ENCODE measurements at regions not wholly inside any gene's neighbourhood (a gene's known extent, or its start where the extent isn't known, plus 50 kb on each side); places are given as distances from the start of the nearest gene placed in this dataset.

GRCh38 chr19:30824809-30825208 is 452.6 kb downstream of the ZNF536 start:
- DNase-seq (ENCODE audit: low spot score) = no peak
- Histone ChIP-seq H3K9me3 (no peaks in the 10 kb centered on the region), H3K36me3 (no peaks in the 10 kb centered on the region), H3K4me1 (replicated peaks) (no peaks in the 10 kb centered on the region), H3K27me3 (replicated peaks; ENCODE audit: insufficient read depth) (peaks cover 2% of the 10 kb centered on the region), H3K4me3 (no peak overlapping the region), H3K27ac (no peak overlapping the region)
- TF ChIP-seq POLR2AphosphoS5 (IDR thresholded peaks at IDR 0.05) (no peak), POLR2A (IDR thresholded peaks at IDR 0.05) (no peak)
- TF ChIP-seq, protein P1, sequence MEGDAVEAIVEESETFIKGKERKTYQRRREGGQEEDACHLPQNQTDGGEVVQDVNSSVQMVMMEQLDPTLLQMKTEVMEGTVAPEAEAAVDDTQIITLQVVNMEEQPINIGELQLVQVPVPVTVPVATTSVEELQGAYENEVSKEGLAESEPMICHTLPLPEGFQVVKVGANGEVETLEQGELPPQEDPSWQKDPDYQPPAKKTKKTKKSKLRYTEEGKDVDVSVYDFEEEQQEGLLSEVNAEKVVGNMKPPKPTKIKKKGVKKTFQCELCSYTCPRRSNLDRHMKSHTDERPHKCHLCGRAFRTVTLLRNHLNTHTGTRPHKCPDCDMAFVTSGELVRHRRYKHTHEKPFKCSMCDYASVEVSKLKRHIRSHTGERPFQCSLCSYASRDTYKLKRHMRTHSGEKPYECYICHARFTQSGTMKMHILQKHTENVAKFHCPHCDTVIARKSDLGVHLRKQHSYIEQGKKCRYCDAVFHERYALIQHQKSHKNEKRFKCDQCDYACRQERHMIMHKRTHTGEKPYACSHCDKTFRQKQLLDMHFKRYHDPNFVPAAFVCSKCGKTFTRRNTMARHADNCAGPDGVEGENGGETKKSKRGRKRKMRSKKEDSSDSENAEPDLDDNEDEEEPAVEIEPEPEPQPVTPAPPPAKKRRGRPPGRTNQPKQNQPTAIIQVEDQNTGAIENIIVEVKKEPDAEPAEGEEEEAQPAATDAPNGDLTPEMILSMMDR (IDR thresholded peaks at IDR 0.05) = no peak
- WGBS = 75% methylated on average over 2 of the region's 2 CpGs
- intact Hi-C loops (cut with DNase I) = no loop called here

GRCh38 chr19:30817965-30818567 is 445.9 kb downstream of the ZNF536 start:
- H3K27me3 ChIP-seq (replicated peaks; ENCODE audit: insufficient read depth) = no peaks in the 10 kb centered on the region
- H3K4me3 ChIP-seq = no peak overlapping the region
- H3K9me3 ChIP-seq = no peaks in the 10 kb centered on the region
- WGBS = 68% methylated on average over 3 of the region's 3 CpGs
- no peak overlapping the region for H3K27ac ChIP-seq
- H3K36me3 ChIP-seq = no peaks in the 10 kb centered on the region
- intact Hi-C loops (cut with DNase I) = no loop called here
- DNase-seq (ENCODE audit: low spot score) = no peak
- H3K4me1 ChIP-seq (replicated peaks) = no peaks in the 10 kb centered on the region
- no peak for TF ChIP-seq POLR2AphosphoS5 (IDR thresholded peaks at IDR 0.05)
- TF ChIP-seq, protein P1 (IDR thresholded peaks at IDR 0.05) = no peak
- no peak for TF ChIP-seq POLR2A (IDR thresholded peaks at IDR 0.05)

GRCh38 chr19:30817197-30817596 is 445.0 kb downstream of the ZNF536 start:
- DNase-seq (ENCODE audit: low spot score) = no peak
- WGBS = 83% methylated on average over 12 of the region's 12 CpGs
- H3K9me3 ChIP-seq = no peaks in the 10 kb centered on the region
- intact Hi-C loops (cut with DNase I) = no loop called here
- H3K27ac ChIP-seq = no peak overlapping the region
- H3K36me3 ChIP-seq = no peaks in the 10 kb centered on the region
- H3K4me1 ChIP-seq (replicated peaks) = no peaks in the 10 kb centered on the region
- TF ChIP-seq POLR2A (IDR thresholded peaks at IDR 0.05) (no peak), POLR2AphosphoS5 (IDR thresholded peaks at IDR 0.05) (no peak)
- TF ChIP-seq, protein P1 (IDR thresholded peaks at IDR 0.05) = no peak
- H3K27me3 ChIP-seq (replicated peaks; ENCODE audit: insufficient read depth) = no peaks in the 10 kb centered on the region
- H3K4me3 ChIP-seq = no peak overlapping the region

- H3K4me1 ChIP-seq (replicated peaks) = no peaks in the 10 kb centered on the region
- no peak for DNase-seq (ENCODE audit: low spot score)
- H3K36me3 ChIP-seq = no peaks in the 10 kb centered on the region
- H3K27ac ChIP-seq = no peak overlapping the region
- intact Hi-C loops (cut with DNase I) = no loop called here
- H3K9me3 ChIP-seq = no peaks in the 10 kb centered on the region
- TF ChIP-seq POLR2AphosphoS5 (IDR thresholded peaks at IDR 0.05) (no peak), POLR2A (IDR thresholded peaks at IDR 0.05) (no peak)
- TF ChIP-seq, protein P1 (IDR thresholded peaks at IDR 0.05) = no peak
- no peaks in the 10 kb centered on the region for H3K27me3 ChIP-seq (replicated peaks; ENCODE audit: insufficient read depth)
- H3K4me3 ChIP-seq = no peak overlapping the region
Measured at GRCh38 chr19:30815889-30816580, 443.9 kb downstream of the ZNF536 start.

Measured in prostate gland (tissue), 2 donors.